ENCODE measurements at regions not wholly inside any gene's neighbourhood (a gene's known extent, or its start where the extent isn't known, plus 50 kb on each side); places are given as distances from the start of the nearest gene placed in this dataset.
"Not testable (repeated sequence)": the region's sequence is repeated elsewhere in the genome, so short reads cannot be mapped to it uniquely, and the experiment has no call there.

DNA sequence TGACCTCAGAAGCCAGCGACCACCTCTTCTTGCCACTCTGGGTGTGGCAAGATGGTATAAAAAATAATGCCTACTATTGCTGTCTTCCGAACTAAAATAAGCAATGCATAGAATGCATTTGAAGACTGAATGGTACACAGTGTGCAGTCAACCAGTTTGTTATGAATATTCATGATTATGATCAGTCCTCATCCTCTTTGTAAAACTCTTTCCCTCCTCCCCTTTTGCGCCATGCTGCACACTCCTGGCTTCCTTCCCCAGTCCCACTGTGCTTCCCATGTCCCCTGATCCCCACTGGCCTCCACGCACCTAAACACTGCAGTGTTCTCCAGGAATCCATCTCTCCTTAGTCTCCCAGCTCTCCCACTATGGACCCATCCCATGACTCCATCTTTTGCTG, 348.0 kb downstream of the SOX9 start:
- no peak for DNase-seq (ENCODE audit: low spot score)

DNA sequence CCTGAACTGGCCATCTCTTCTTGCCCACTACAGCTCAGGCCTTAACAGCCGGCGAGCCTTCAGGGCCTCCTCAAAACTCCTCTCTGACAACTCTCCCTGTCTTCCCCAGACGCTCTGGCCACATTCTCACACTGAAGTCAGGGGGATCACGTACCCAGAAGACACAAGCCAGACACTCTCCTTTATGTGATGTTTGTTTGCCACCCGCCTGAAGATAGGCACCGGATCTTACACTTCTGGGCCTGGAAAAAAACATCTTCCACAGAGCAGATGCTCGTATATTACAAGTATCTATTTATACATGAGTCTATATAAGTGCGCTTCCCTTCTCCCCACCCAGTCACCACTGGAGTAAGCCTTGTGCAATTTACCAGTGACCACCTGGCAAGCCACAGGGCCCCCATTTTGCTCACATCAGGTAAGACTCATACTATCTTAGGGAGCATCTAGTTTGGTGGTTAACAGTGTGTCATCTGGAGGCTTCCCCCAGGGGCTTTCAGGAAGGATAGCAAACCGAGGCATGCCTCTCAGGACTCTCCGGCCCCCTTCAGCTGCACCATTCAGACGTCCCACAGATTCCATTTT, 349.4 kb downstream of the SOX9 start:
- DNase-seq (ENCODE audit: low spot score): no peak

DNA sequence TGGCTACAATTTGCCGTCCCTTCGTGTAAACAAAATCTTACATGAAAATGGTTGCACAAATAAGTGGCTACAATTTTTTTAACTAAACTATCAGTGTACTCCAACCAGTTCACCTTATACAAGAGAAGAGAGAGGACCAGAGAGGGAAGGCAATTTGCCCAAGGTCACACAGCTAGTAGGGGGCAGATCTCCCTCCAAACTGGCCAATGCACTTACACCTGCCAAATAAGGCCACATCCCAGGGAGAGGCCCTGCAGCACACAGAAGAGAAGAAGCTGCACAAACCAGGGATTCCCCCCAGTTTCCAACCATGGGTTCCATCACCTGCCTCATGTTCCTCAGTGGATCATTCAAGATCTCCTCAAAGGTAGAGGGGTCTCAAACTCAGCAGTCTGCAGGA, 349.9 kb downstream of the SOX9 start:
- no peak for DNase-seq (ENCODE audit: low spot score)

DNA sequence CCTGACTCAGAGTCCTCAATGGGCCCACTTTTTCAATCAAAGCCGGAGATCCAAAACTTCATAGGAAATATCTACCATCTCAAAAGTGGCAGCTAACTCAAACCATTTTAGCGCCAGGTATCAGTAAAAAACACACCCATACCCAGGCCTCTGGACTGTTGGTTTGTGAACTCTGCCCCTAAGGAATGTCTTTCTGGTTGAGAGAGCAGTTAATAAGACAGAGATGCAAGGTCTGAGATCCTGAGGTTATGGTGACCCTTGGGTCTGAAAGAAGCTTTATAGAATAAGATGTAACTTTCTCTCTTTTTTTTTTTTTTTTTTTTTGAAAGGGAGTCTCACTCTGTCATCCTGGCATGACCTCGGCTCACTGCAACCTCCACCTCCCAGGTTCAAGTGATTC, 350.5 kb downstream of the SOX9 start:
- DNase-seq (ENCODE audit: low spot score): no peak

DNA sequence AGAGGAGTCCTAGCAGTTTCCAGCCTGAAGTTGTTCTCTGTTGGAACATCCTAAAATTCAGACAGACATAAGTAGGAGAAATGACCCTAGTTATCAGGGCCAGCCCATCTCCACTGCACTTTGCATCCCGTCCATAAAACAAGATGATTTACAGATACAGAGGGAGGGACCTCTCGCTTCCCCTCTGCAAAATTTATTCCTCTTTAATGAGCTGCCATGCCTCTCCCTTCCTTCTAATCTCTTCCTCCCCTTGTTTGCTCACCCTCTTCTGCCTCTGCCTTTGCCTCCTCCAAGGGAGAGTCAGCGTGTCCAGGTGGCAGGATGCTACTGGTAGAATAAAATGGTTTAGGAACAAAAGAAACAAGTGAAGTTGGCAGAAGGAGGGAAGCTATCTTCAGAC, 351.3 kb downstream of the SOX9 start:
- DNase-seq (ENCODE audit: low spot score): no peak

DNA sequence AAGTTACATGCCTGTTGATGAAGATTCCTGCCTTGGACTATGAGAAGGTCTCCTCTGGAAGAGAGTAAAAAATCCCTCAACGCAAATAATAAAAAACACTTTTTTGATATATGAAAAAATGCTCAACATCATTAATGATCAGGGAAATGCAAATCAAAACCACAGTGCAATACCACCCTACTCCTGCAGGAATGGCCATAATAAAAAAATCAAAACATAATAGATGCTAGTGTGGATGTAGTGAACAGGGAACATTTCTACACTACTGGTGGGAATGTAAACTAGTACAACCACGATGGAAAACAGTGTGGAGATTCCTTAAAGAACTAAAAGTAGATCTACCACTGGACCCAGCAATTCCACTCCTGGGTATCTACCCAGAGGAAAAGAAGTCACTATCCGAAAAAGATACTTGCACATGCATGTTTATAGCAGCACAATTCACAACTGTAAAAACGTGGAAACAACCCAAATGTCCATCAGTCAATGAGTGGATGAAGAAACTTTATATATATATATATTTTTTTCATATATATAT, 352.1 kb downstream of the SOX9 start:
- not testable (repeated sequence) for DNase-seq (ENCODE audit: low spot score)

DNA sequence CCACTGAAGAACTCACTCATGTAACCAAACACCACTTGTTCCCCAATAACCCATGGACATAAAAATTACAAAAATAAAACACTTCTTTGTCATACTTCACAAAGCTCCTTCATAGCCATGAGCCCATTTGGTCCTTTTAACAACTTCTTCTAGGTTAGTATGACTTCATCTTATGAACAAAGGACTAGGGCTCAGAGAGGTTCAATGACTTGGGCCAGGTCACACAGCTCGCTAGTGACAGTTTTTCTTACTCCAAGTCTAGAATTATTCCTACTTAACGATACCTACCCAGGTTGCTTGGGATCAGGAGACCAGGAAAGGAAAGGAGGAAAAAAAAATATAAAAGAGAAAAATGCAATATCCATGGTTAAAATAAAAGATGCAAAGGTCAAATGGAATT, 353.4 kb downstream of the SOX9 start:
- DNase-seq (ENCODE audit: low spot score): no peak

DNA sequence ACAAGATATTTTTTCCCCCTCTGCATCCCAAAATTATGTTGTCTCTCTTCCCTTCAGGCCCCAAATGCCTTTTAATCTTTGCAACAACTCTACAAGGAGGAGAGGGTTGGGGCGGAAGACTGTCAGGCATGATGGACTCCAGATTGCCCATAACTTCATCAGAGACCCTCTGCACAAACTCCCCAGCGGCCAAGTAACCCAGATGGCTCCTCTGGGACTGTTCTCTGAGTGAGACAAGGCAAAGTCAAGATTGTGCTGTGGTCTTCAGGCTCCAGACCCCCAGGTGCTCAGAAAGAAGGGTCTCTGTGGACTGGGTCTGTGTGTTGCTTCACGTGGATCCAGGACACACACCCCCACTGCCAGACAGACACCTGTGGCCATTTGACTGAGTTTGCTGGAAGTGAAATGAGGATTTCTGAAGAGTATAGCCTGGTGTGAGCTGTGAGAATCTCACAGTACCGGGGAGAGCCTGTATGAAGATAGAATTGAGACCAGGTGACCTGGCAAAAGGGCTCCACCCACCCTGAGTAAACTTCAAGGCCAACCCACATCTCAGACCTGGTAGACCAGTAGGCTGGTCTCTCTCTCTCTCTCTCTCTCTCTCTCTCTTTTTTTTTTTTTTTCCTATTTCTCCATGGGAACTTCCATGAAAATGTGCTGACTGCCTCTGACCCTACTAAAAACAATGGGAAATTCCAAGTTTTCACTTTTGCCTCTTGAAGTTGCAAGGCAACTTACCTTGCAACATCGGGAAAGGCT, 354.1 kb downstream of the SOX9 start:
- DNase-seq (ENCODE audit: low spot score): no peak

DNA sequence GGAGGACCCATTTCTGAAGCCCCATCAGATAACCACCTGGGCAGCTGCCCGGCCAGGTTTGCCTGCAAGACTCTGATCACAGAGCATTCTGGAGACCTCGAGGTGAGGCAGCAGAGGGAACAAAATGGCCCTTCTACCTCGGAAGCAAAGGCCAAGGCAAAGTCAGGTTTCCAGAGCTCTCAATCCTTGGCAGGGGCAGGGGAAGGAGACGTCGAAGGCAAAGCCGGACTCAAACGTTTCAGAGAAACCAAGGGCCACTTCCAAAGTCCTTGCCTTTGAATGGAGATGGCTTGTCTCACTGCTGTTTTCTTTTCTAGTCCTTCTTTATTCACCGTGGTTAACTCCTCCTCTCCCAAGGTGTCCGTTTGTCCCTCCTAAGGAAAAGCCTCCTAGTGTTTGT, 355.3 kb downstream of the SOX9 start:
- DNase-seq (ENCODE audit: low spot score): no peak

DNA sequence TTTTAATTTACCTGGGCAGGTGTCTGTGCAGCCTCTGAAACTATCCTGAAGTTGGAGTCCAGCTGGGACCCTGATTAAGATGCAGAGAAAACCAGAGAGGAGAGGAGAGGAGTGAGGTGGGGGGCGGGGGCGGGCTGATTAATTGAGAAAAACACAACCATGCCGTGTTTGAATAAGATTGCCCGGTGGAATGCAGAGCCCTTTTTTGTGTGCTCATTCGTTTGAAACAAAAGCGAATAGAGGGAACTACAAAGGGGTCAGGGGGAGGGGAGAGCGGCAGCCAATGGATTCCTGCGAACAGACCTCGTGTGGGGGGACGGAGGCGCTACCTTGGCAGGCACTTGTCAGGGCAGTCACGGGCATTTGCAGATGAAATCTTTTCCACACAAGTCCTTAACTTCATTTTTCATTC, 355.8 kb downstream of the SOX9 start:
- no peak for DNase-seq (ENCODE audit: low spot score)

DNA sequence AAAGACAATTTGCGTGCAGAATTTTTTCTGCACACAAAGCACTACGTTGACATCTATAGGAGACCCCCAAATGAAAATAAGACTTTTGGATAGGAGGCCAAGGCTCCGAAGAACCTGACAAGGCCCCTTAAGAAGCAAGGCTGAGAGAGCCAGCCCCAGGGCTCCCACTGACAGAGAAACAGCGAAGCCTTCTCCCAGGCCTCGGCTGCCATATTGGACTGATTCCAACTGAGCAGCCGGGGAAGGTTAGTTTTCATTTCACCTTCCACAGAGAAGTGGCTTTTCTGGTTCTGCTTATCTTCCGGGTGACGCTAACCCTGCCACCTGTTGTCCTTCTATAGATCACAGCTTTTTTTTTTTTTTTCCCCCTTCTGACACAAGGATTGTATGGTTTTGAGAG, 356.7 kb downstream of the SOX9 start:
- DNase-seq (ENCODE audit: low spot score): peak; percentile 80

DNA sequence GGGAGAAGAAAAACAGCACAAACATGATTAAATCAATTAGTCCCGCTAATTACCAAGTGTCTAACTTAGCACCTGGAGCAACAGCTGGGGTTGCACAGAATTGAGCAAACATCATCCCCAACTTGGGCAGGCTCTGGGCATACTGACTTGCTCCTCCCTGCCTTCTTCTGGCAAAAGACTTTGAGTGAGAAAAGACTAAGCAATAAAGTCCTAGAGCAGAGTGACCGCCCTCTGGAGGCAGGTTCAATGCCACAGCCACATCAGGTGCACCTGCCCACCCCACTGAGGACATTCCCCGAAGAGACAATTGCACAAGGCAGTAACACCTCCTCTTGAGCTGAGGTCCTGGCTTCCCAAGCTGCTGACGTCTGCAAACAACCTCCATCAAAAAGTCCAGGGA, 358.3 kb downstream of the SOX9 start:
- DNase-seq (ENCODE audit: low spot score): peak; percentile 73

DNA sequence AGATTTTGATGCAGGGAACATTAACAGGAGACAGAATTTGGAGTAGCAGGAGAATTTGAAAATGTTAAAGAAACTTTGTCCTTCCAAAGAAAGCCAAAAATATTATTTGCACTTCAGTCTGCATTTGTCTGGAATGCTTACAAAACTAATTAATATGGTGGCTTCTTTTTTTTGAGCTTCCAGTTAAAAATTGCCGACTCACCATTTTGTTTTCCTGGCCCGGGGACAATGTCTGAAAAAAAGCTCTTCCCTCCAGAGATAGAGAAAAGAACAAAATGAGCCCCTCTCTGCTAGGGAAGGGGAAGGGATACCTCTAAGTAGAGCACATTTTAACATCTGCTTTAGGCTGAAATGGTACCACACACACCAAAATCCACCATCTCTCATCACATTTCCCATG, 360.8 kb downstream of the SOX9 start:
- DNase-seq (ENCODE audit: low spot score): no peak

DNA sequence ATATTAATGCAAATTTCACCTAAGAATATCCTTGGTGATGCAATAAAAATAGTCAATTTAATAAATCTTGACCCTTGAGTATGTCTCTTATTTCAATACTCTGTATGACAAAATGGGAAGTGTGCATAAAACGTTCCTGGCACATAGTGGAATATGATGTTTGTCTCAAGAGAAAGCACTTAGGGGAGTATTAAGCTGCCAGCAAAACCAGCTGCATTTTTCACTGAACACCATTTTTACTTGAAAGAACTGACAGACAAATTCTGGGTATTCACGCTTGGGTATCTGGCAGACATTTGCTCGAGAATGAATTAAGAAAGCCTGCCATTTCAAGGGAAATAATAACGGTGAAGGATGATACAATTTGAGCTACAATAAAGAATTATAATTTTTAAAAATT, 364.8 kb downstream of the SOX9 start:
- DNase-seq (ENCODE audit: low spot score): no peak

DNA sequence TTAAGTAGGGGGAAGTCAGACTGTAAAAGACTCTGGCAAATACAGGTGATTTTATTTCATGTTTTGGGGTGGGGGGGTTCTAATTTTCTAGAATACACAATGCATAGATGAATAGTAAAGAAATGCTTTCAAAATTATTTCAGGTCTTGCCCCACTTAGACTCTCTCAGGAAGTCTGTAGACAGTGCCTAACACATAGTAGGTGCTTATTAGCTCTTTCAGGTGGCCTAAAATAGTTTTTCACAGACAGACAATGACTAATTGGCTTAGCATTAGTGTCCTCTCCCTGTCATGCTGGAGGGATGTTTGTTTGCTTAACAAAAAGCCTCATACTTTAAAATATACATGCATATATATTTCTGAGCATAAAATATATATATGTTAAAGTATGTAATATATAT, 366.0 kb downstream of the SOX9 start:
- DNase-seq (ENCODE audit: low spot score): no peak

DNA sequence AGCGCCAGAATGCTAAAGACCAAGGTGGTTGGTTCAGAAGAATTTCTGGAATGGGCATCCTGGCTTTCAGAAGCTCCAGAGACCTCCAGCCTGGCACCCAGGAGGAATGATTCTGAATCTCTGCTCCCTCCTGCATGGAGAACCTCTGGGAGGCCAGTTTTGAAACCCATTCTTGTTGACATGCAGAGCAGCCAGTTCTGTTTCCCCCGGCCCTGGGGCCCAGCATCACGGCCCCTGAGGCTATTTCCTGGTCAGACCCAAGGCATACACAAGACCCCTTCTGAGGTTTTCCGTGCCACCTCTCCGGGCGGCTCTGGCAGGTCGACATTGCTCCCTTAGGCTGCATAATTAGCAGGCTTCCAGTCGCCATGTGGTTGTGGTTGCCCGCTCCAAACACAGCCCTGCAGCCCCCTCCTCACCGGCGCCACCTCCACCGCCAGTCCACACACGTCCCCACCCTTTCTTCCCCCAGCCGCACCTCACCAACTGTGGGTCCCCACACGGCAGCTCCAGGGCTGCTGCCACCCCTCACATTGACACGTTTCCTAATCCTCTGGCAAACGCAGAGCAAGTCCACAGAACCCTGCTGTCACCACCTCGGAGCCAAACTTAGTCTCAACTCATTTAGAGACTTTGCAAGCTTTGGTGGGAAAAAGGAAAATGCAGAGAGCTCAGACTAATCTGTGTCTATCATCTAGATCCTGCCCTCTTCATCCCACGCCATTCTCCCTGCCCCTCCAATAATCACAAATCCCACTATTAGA, 367.1 kb downstream of the SOX9 start:
- DNase-seq (ENCODE audit: low spot score): no peak

DNA sequence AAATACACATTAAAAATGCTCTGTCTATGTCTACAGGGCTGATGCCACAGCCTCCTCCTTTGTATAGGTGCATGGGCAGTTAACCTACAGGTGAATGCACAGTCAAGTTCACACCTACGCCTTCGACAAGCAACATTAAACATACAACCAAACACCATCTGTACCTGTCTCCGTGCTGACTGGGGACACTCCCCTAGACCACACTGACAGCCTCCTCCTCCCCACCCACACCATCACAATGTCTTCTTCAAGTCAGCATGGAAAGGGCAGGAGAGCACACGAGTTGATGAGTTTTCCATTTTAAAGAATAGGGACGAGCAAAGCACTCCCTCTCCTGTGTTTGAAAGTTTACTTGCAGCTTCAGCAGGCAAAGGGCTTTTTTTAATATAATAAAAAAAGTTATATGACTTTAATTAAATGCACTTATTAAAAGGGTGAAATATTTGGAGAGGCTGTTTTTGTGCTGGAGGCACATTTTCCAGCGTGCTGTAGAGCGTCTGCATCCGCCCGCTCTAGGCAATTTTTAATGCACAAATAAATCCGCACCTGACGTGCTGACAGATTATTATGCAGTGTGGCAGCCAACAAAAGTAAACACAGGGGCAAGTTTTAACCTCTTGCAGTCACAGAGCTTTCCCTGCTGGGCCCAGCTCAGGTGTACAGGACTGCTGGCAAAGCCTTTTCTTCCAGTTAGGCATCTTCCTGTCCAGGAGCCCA, 367.9 kb downstream of the SOX9 start:
- DNase-seq (ENCODE audit: low spot score): no peak

DNA sequence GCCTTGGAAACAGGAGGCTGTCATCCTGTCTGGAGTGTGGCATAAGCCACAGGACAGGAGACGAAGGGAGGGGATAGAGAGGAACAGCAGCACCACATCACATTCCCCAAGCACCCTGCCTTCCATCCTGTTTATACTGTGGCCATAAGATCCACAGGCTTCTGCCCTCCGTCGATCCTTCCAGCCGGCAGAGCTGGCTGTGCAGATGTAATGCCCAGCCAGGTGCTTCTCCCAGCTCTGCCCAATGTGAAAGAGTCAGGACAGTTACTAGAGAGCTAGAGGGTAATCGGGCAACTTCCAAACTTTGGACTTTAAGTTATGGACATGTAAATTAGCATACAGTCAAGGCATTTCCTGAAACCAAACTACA, 368.4 kb downstream of the SOX9 start:
- no peak for DNase-seq (ENCODE audit: low spot score)

DNA sequence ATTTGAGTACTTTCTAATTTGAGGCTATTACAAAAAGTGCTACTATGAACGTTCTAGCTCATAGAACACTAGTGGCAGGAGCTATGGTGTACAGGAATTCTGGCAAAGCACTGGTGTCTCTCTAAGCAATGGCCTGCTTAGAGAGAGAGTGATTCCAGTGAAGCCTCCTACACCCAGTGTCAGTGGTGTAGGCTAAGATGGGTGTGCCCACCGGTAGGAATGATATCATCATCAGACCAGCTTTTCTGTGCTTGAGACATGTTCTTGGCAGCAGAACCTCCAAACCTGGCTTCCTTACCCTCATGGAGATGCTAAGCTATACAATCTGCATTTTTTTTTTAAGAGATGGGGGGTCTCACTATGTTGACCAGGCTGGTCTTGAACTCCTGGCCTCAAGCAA, 370.3 kb downstream of the SOX9 start:
- DNase-seq (ENCODE audit: low spot score): no peak

DNA sequence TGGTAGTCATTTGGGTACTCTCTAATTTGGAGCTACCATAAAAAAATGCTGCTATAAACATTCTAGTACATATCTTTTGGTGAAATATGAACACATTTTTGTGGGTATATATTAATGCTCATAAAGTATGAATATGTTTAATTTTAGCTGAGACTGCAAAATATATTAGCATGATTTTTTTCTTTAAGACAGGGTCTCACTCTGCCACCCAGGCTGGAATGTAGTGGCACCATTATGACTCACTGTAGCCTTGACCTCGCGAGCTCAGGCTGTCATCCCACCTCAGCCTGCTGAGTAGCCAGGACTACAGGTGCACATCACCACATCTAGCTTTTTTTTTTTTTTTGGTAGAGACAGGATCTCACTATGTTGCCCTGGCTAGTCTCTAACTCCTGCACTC, 371.7 kb downstream of the SOX9 start:
- DNase-seq (ENCODE audit: low spot score): no peak

DNA sequence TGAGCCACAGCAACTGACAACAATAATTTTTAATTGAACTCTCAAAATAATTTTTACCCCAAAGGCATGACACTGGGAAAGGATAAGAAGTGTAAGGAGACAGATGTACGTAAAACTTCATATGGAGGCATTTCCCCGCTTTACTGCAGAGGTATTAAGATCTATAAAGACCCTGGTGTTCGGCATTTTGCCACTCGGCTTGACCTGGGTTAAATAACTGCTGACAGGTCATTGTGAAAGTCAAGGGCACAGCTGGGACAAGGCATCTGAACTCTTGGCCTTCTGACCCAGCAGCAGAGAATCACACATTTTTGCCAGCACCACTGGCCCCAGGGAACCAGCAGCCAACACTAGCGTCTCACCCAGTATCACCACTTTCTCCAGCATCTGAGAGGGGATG, 372.1 kb downstream of the SOX9 start:
- no peak for DNase-seq (ENCODE audit: low spot score)

DNA sequence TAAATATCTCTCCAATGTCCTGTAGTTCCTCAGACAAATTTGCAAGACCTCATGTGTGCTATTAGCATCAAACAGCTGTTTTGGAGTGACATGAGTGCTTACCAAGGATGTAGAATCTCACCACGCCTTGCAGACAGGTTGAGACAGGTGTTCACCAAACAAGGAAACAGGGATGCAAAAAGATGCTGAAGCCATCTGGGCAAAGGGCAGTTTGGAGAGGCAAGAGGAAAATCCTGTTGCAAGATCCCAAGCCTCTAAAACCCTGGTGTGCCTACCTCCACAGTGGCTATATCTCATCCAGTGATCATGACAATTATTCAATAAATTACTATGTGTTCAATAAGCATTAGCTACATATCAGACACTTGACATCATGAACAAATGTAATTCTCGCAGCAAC, 373.7 kb downstream of the SOX9 start:
- no peak for DNase-seq (ENCODE audit: low spot score)

Measured in HT-29 (cell line).